A549 (cell line): ENCODE measurements at regions not wholly inside any gene's neighbourhood (a gene's known extent, or its start where the extent isn't known, plus 50 kb on each side); places are given as distances from the start of the nearest gene placed in this dataset.

ENCODE experiments used
- ATAC-seq, 2 experiments: fragments of 200-7000 bp in 1 of 2; fragments of >200 bp in 1 of 2; cut with Nextera tagmentation in 1 of 2; cut with Tn5 transposase in 1 of 2; 3 replicates each; pipeline versions ENCODE4 v1.8.0 to v1.9.1; 2018 to 2020; ENCODE audit warnings: mild to moderate bottlenecking in 1 of 2, moderate library complexity in 1 of 2
- CTCF ChIA-PET: fragments of 300-600 bp; sonication (Branson Sonifier 250); formaldehyde crosslinking; extraction: SDS; loops from one replicate; lab custom pipeline; 2021; ENCODE audit warnings: antibody characterized with exemption, inconsistent platforms; lab: Yijun Ruan, JAX
- POLR2A ChIA-PET: fragments of 350-600 bp; formaldehyde crosslinking; extraction: SDS; loops from one replicate; lab custom pipeline; 2021; ENCODE audit warnings: antibody characterized with exemption, inconsistent platforms; lab: Yijun Ruan, JAX
- DNase-seq, 2 experiments: peaks; one replicate each; pipeline versions ENCODE4 v3.0.0 to v3.0.0-alpha.2; 2011 to 2016; ENCODE audit warnings: low read depth in 1 of 2, low spot score in 1 of 2
- FAIRE-seq: peaks from 2 replicates; lab custom pipeline; 2011; peaks lifted over from hg19 to GRCh38; lab: Jason Lieb, UNC
- H3K27ac ChIP-seq, 2 experiments: fragments of >200 bp; sonication (Bioruptor Twin); formaldehyde crosslinking; 3 replicates each; pipeline ENCODE4 v1.5.1; 2016 to 2017
- H3K4me1 ChIP-seq: fragments of >200 bp; sonication (Bioruptor Twin); formaldehyde crosslinking; 3 replicates; pipeline ENCODE4 v1.6.1; 2016
- H3K4me2 ChIP-seq: fragments of >200 bp; sonication (Bioruptor Twin); formaldehyde crosslinking; 3 replicates; pipeline ENCODE4 v1.6.1; 2016
- H3K4me3 ChIP-seq: fragments of >200 bp; sonication (Bioruptor Twin); formaldehyde crosslinking; 3 replicates; pipeline ENCODE4 v1.5.1; 2016
- H3K9me3 ChIP-seq: fragments of >200 bp; sonication (Bioruptor Twin); formaldehyde crosslinking; 3 replicates; pipeline ENCODE4 v1.6.1; 2016
- BHLHE40 ChIP-seq: IDR thresholded peaks from 2 replicates; pipeline ENCODE4 v1.6.1; 2012; ENCODE audit warnings: low read depth, low read length, inconsistent platforms
- CBX2 ChIP-seq: fragments of 200-600 bp; sonication (generic); IDR thresholded peaks from 2 replicates; pipeline ENCODE4 v1.6.1; 2016; ENCODE audit warnings: low read depth, mild to moderate bottlenecking, borderline replicate concordance
- CEBPB ChIP-seq, 2 experiments: fragments of >200 bp in 1 of 2; sonication (Bioruptor Twin) in 1 of 2; formaldehyde crosslinking in 1 of 2; IDR thresholded peaks; 2 replicates each; pipeline ENCODE4 v1.6.1; 2012 to 2016
- EHMT2 ChIP-seq: fragments of 200-600 bp; sonication (generic); IDR thresholded peaks from 2 replicates; pipeline ENCODE4 v1.6.1; 2016; ENCODE audit warnings: antibody characterized with exemption, low read depth, mild to moderate bottlenecking, moderate library complexity
- EP300 ChIP-seq, 2 experiments: fragments of >200 bp; sonication (Bioruptor Twin); formaldehyde crosslinking; IDR thresholded peaks; 2 replicates in 1 of 2; 3 replicates in 1 of 2; pipeline ENCODE4 v1.6.1; 2016 to 2017
- FOSB ChIP-seq: fragments of 250-450 bp; sonication (Bioruptor Pico); IDR thresholded peaks from 2 replicates; pipeline ENCODE4 v1.5.0; 2020; ENCODE audit warnings: mild to moderate bottlenecking, moderate library complexity
- JUN ChIP-seq, 2 experiments: fragments of >200 bp; sonication (Bioruptor Twin); formaldehyde crosslinking; IDR thresholded peaks; 2 replicates in 1 of 2; 3 replicates in 1 of 2; pipeline ENCODE4 v1.6.1; 2016 to 2017
- JUNB ChIP-seq: fragments of >200 bp; sonication (Bioruptor Twin); formaldehyde crosslinking; IDR thresholded peaks from 2 replicates; pipeline ENCODE4 v1.6.1; 2016
- KDM5A ChIP-seq: fragments of 200-600 bp; sonication (generic); IDR thresholded peaks from 2 replicates; pipeline ENCODE4 v1.6.1; 2016; ENCODE audit warnings: antibody characterized with exemption, mild to moderate bottlenecking
- NFE2L2 ChIP-seq: fragments of 150-350 bp; conservative IDR thresholded peaks from 2 replicates; pipeline ENCODE4 v1.6.1; 2014; ENCODE audit warnings: low read length
- RAD21 ChIP-seq, 2 experiments: fragments of >200 bp in 1 of 2; sonication (Bioruptor Twin) in 1 of 2; formaldehyde crosslinking in 1 of 2; IDR thresholded peaks in 1 of 2; conservative IDR thresholded peaks in 1 of 2; 2 replicates in 1 of 2; 3 replicates in 1 of 2; pipeline ENCODE4 v1.6.1; 2012 to 2018; ENCODE audit warnings: inconsistent platforms in 1 of 2
- TP53 ChIP-seq: fragments of 250-450 bp; sonication (Bioruptor Pico); IDR thresholded peaks from 2 replicates; pipeline ENCODE4 v1.5.0; 2021; ENCODE audit warnings: mild to moderate bottlenecking, moderate library complexity
- ZC3H11A ChIP-seq: fragments of 450-650 bp; IDR thresholded peaks from 2 replicates; pipeline ENCODE4 v1.6.1; 2014; ENCODE audit warnings: antibody characterized with exemption, mild to moderate bottlenecking
- ZNF302 ChIP-seq: fragments of 250-450 bp; sonication (Bioruptor Pico); IDR thresholded peaks from 2 replicates; pipeline ENCODE4 v1.9.0; 2021; ENCODE audit warnings: inconsistent platforms, mild to moderate bottlenecking, moderate library complexity
- WGBS: methylation state at CpG from one replicate; pipeline ENCODE4 v1.1.6; 2017; ENCODE audit errors: missing lambda C conversion rate; 5-methylcytosine and 5-hydroxymethylcytosine counted together
- TF ChIP-seq, protein P1 (sequence below): fragments of 250-450 bp; sonication (Bioruptor Pico); IDR thresholded peaks from 2 replicates; pipeline ENCODE4 v1.5.0; 2020; ENCODE audit warnings: low read depth, mild to moderate bottlenecking, moderate library complexity
- TF ChIP-seq, protein P2 (sequence below): IDR thresholded peaks from 2 replicates; pipeline ENCODE4 v1.6.1; 2012; ENCODE audit warnings: low read depth, borderline replicate concordance
- TF ChIP-seq, protein P3 (sequence below): fragments of 250-450 bp; sonication (Bioruptor Pico); IDR thresholded peaks from 2 replicates; pipeline ENCODE4 v1.5.0; 2021; ENCODE audit warnings: mild to moderate bottlenecking, moderate library complexity, borderline replicate concordance
- TF ChIP-seq, protein P4 (sequence below): fragments of 450-650 bp; IDR thresholded peaks from 2 replicates; pipeline ENCODE4 v1.6.1; 2014; ENCODE audit warnings: antibody characterized with exemption

DNA sequence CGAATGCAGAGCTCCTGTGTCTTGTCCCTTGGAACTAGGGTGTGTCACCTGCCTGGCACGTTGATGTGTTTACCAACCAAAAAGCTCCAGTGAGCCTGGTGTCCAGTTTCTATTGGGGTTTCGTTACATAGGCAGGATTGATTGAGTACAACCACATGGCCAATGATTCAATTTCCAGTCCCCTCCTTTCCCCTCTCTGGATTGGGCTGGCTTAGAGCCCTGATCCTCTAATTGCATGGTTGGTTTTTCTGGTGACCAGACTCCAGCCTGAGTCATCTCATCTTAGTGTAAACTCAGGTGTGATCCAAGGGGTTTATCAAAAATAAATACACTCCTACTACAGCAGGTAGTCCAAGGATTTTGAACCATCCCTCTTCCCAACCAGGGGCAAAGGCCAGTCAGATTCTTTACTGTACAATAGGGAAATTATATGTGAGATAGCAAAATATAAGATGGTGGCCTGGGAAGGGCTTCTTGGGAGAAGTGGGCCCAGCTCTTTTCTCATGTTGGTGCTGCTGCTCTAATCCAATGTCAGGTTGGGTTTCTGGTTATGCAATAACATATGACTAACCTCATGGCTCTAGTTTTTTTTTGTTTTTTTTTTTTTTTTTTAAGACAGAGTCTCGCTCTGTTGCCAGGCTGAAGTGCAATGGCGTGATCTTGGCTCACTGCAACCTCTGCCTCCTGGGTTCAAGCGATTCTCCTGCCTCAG is 64.7 kb upstream of the MGAT5 start:
- ChIA-PET CTCF (interaction anchor here (2.1 kb wide), 1 partner anchor 19 kb away, joined by 5 read pairs; no protein-coding TSS in a partner anchor), POLR2A (no interaction called here)
- DNase-seq (peak; percentile 10 to 13), ATAC-seq (no peak), FAIRE-seq (no peak)
- WGBS, result 98% methylated on average over 6 of the region's 6 CpGs
- no peak overlapping the region for H3K27ac ChIP-seq
- H3K4me3 ChIP-seq, result no peak overlapping the region
- TF ChIP-seq JUN (IDR thresholded peaks at IDR 0.05), result no peak
- TF ChIP-seq CEBPB (IDR thresholded peaks at IDR 0.05), result peak; percentile 24 to 34; a peak in 1 of 4 replicates
- peaks cover 6% of the 10 kb centered on the region; the same call in 1 of the 3 replicates for H3K4me1 ChIP-seq
- no peak overlapping the region for H3K4me2 ChIP-seq
- no peaks in the 10 kb centered on the region for H3K9me3 ChIP-seq

DNA sequence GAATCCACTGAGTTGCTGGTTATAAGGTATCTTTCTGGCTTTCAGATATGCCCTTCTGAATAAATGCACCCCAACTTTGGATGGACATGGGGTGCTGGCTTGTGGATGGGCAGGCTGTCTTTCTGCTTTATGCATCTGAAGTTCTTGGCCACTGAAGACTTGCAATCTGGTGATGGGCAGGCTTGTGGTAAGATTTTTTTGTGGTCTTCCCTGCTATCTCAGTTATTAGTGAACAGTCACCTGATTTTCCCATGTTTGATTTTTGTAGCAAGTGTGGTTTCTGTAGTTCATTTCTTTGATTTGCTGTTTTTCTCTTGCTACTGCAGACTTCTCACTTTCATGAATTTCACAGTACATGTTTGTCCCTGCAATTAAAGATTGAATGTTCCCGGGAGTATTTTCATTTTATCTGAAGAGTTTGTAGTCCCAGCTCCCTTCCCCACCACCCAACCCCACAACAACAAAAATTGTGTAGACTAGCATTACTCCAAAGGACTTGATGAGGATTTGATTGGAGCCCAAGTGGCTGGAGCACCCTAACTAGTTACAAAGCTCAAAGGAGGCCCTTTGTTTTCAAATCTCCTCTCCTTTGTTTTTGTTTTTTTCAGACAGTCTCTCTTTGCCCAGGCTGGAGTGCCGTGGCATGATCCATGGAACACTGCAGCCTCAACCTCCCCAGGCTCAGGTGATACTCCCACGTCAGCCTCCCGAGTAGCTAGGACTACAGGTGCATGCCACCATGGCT is 63.6 kb upstream of the MGAT5 start:
- H3K4me3 ChIP-seq, result no peak overlapping the region
- WGBS, result 92% methylated on average over 4 of the region's 4 CpGs
- DNase-seq (no peak), ATAC-seq (no peak), FAIRE-seq (no peak)
- TF ChIP-seq, protein P1, sequence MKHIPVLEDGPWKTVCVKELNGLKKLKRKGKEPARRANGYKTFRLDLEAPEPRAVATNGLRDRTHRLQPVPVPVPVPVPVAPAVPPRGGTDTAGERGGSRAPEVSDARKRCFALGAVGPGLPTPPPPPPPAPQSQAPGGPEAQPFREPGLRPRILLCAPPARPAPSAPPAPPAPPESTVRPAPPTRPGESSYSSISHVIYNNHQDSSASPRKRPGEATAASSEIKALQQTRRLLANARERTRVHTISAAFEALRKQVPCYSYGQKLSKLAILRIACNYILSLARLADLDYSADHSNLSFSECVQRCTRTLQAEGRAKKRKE (CRISPR knock-in tag), result no peak
- TF ChIP-seq ZNF302 (CRISPR knock-in tag), result no peak
- TF ChIP-seq NFE2L2, result no peak
- POLR2A ChIA-PET, result no interaction called here
- no peaks in the 10 kb centered on the region for H3K9me3 ChIP-seq
- CTCF ChIA-PET, result interaction anchor here (0.6 to 0.9 kb wide), 2 partner anchors 10 to 42 kb away, joined by 3 read pairs; no protein-coding TSS in a partner anchor
- H3K4me2 ChIP-seq, result no peak overlapping the region
- peaks cover 6% of the 10 kb centered on the region; the same call in 1 of the 3 replicates for H3K4me1 ChIP-seq
- no peak overlapping the region for H3K27ac ChIP-seq

DNA sequence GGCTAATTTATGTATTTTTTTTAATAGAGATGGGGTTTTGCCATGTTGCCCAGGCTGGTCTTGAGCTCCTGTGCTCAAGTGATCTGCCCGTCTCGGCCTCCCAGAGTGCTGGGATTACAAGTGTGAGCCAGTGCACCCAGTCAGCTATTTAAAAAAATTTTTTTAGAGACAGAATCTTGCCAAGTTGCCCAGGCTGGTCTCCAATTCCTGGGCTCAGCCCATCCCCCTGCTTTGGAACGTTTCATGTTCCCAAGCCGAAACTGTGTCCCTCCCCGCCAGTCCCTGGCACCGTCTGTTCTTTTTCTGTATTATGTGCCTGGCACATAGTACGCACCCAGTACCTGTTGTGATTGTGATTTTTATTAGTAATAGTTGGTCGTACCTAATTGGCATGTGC is 63.1 kb upstream of the MGAT5 start:
- no peak for FAIRE-seq
- ATAC-seq, result no peak
- TF ChIP-seq TP53 (CRISPR knock-in tag) (no peak), KDM5A (no peak)
- DNase-seq, result no peak
- Histone ChIP-seq H3K4me2 (no peak overlapping the region), H3K4me1 (peaks cover 6% of the 10 kb centered on the region; the same call in 1 of the 3 replicates), H3K27ac (no peak overlapping the region), H3K4me3 (no peak overlapping the region), H3K9me3 (no peaks in the 10 kb centered on the region)
- ChIA-PET CTCF (interaction anchor here (0.6 to 0.9 kb wide), 2 partner anchors 11 to 42 kb away, joined by 3 read pairs; no protein-coding TSS in a partner anchor), POLR2A (no interaction called here)
- 93% methylated on average over 8 of the region's 8 CpGs for WGBS

DNA sequence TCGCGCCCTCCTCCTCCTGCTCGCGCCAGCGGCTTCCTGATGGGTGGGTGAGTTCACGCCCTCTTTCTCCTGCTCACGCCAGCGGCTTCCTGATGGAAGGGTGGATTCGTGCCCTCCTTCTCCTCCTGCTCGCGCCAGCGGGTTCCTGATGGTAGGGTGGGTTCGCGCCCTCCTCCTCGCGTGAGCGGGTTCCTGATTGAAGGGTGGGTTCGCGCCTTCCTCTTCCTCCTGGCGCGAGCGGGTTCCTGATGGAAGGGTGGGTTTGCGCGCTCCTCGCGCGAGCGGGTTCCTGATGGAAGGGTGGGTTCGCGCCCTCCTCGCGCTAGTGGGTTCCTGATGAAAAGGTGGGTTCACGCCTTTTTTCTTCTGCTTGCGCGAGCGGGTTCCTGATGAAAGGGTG is 62.0 kb upstream of the MGAT5 start:
- 97% methylated on average over 36 of the region's 36 CpGs for WGBS

DNA sequence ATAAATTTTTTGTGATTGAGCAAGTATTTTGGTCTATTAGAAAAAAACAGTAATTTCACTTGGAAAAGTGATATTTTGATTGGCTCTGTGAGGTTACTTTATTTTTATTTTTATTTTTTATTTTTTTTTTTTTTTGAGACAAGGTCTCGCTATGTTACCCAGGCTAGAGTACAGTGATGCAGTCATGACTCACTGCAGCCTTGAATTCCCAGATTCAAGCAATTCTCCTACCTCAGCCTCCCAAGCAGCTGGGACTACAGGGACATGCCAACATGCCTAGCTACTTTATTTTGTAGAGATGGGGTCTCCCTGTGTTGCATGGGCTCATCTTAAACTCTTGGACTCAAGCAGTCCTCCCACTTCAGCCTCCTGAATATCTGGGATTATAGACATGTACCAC is 60.9 kb upstream of the MGAT5 start:
- ATAC-seq (peak in 1 of 2 experiments; percentile 36; a peak in 1 of 6 replicates), DNase-seq (peak in 1 of 2 experiments; percentile 4), FAIRE-seq (no peak)
- POLR2A ChIA-PET, result no interaction called here
- Histone ChIP-seq H3K4me1 (peaks cover 6% of the 10 kb centered on the region; the same call in 1 of the 3 replicates), H3K4me2 (no peak overlapping the region), H3K27ac (no peak overlapping the region), H3K4me3 (no peak overlapping the region), H3K9me3 (no peaks in the 10 kb centered on the region)
- WGBS, result 74% methylated on average over 1 of the region's 1 CpG
- CTCF ChIA-PET, result interaction anchor here (1.9 kb wide), 1 partner anchor 14 kb away, joined by 5 read pairs; no protein-coding TSS in a partner anchor
- TF ChIP-seq, protein P2, sequence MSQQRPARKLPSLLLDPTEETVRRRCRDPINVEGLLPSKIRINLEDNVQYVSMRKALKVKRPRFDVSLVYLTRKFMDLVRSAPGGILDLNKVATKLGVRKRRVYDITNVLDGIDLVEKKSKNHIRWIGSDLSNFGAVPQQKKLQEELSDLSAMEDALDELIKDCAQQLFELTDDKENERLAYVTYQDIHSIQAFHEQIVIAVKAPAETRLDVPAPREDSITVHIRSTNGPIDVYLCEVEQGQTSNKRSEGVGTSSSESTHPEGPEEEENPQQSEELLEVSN, result no peak
- no peak for TF ChIP-seq JUN (IDR thresholded peaks at IDR 0.05)
- TF ChIP-seq RAD21 (conservative IDR thresholded peaks at IDR 0.05 in 1 of 2, IDR thresholded peaks at IDR 0.05 in 1 of 2), result no peak
- TF ChIP-seq, protein P3, sequence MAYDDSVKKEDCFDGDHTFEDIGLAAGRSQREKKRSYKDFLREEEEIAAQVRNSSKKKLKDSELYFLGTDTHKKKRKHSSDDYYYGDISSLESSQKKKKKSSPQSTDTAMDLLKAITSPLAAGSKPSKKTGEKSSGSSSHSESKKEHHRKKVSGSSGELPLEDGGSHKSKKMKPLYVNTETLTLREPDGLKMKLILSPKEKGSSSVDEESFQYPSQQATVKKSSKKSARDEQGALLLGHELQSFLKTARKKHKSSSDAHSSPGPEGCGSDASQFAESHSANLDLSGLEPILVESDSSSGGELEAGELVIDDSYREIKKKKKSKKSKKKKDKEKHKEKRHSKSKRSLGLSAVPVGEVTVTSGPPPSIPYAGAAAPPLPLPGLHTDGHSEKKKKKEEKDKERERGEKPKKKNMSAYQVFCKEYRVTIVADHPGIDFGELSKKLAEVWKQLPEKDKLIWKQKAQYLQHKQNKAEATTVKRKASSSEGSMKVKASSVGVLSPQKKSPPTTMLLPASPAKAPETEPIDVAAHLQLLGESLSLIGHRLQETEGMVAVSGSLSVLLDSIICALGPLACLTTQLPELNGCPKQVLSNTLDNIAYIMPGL (CRISPR knock-in tag), result no peak
- TF ChIP-seq ZC3H11A, result no peak
- TF ChIP-seq FOSB, result no peak
- TF ChIP-seq CBX2, result no peak
- TF ChIP-seq, protein P4, sequence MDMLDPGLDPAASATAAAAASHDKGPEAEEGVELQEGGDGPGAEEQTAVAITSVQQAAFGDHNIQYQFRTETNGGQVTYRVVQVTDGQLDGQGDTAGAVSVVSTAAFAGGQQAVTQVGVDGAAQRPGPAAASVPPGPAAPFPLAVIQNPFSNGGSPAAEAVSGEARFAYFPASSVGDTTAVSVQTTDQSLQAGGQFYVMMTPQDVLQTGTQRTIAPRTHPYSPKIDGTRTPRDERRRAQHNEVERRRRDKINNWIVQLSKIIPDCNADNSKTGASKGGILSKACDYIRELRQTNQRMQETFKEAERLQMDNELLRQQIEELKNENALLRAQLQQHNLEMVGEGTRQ, result no peak

More for the DNA sequence above, 62.0 kb upstream of the MGAT5 start:
- FAIRE-seq (no peak), DNase-seq (no peak), ATAC-seq (no peak)
- Histone ChIP-seq H3K4me1 (peaks cover 6% of the 10 kb centered on the region; the same call in 1 of the 3 replicates), H3K4me3 (no peak overlapping the region), H3K4me2 (no peak overlapping the region), H3K9me3 (no peaks in the 10 kb centered on the region), H3K27ac (no peak overlapping the region)
- ChIA-PET CTCF (interaction anchor here (1.9 kb wide), 1 partner anchor 16 kb away, joined by 5 read pairs; no protein-coding TSS in a partner anchor), POLR2A (no interaction called here)
- TF ChIP-seq, protein P1 (CRISPR knock-in tag), result no peak
- TF ChIP-seq JUN (IDR thresholded peaks at IDR 0.05) (no peak), BHLHE40 (no peak), ZC3H11A (no peak), EP300 (IDR thresholded peaks at IDR 0.05) (no peak), JUNB (no peak), EHMT2 (no peak)
